ENCODE measurements at regions not wholly inside any gene's neighbourhood (a gene's known extent, or its start where the extent isn't known, plus 50 kb on each side); places are given as distances from the start of the nearest gene placed in this dataset.
A peak's percentile ranks its signal among the peaks of the same experiment; 100 is the strongest.

DNA sequence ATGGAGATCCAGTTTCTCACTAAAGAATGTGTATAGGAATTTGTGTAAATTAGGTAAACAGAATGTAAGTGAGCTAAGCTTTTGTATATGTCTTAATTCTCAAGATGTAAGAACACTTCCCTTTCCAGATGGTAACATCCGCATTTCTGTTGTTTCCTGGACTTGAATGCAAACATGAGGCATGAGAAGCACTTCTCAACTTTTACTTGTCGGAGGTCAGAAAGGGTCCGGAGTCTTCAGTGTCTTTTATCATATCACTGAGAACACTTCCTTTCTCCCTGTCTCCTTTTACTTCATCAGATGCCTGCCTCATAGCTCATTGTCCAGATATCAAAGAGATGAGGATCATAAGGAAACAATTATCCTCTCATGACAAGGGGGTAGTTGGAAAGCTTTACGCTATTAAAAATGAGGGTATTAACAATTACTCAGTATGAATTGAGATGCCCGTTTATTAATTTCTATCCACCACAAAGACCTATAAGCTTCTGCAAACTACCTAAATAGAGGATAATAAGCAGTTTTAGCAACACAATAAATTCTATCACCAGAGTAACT, 214.1 kb upstream of the FLRT2 start:
- Histone ChIP-seq H2AFZ (ENCODE audit: insufficient read depth, low read depth, low read length, poor library complexity, severe bottlenecking) (no peak overlapping the region), H3K4me3 (replicated peaks in 1 of 3; ENCODE audit: low read depth in 2 of 3, low read length in 3 of 3) (no peak overlapping the region), H3K9me3 (replicated peaks in 1 of 2; ENCODE audit: control insufficient read depth in 1 of 2, insufficient read depth in 1 of 2, low read length in 2 of 2) (no peaks in the 10 kb centered on the region), H3K4me2 (replicated peaks; ENCODE audit: extremely low read depth, low read length, poor library complexity, severe bottlenecking) (no peak overlapping the region), H3K27me3 (ENCODE audit: control insufficient read depth in 2 of 2, insufficient read depth in 2 of 2, low read length in 2 of 2) (no peaks in the 10 kb centered on the region), H3K27ac (ENCODE audit: low read depth in 1 of 2, low read length in 2 of 2) (no peak overlapping the region), H3K36me3 (replicated peaks in 1 of 2; ENCODE audit: control insufficient read depth in 1 of 2, insufficient read depth in 2 of 2, low read length in 2 of 2) (no peaks in the 10 kb centered on the region), H3K4me1 (ENCODE audit: control insufficient read depth in 1 of 2, insufficient read depth in 2 of 2, low read length in 2 of 2) (peaks cover 0 to 3% of the 10 kb centered on the region in 2 donors), H3K9ac (ENCODE audit: insufficient read depth, low read length, poor library complexity, severe bottlenecking) (no peak overlapping the region), H3K79me2 (ENCODE audit: insufficient read depth, low read length) (no peaks in the 10 kb centered on the region), H4K20me1 (ENCODE audit: insufficient read depth, low read length) (no peaks in the 10 kb centered on the region)
- H3K27me3 Mint-ChIP-seq (ENCODE audit: low read depth in 3 of 3) = peaks cover 0 to 2% (median under 1%) of the 10 kb centered on the region in 3 donors
- peak in 2 of 3 donors; percentile 9 to 33 for DNase-seq
- intact Hi-C loops (cut with micrococcal nuclease) = no loop called here
- no peak overlapping the region for H3K27ac Mint-ChIP-seq
- 77% methylated on average over 3 of the region's 5 CpGs for WGBS (ENCODE audit: insufficient coverage)
- no peak for TF ChIP-seq CTCF (IDR thresholded peaks at IDR 0.05)
- no peak overlapping the region for H3K4me3 Mint-ChIP-seq
- H3K9me3 Mint-ChIP-seq = peaks cover 0 to 5% (median 0%) of the 10 kb centered on the region in 7 donors
- H3K4me1 Mint-ChIP-seq = peaks cover 4% of the 10 kb centered on the region
- no peaks in the 10 kb centered on the region for H3K36me3 Mint-ChIP-seq

DNA sequence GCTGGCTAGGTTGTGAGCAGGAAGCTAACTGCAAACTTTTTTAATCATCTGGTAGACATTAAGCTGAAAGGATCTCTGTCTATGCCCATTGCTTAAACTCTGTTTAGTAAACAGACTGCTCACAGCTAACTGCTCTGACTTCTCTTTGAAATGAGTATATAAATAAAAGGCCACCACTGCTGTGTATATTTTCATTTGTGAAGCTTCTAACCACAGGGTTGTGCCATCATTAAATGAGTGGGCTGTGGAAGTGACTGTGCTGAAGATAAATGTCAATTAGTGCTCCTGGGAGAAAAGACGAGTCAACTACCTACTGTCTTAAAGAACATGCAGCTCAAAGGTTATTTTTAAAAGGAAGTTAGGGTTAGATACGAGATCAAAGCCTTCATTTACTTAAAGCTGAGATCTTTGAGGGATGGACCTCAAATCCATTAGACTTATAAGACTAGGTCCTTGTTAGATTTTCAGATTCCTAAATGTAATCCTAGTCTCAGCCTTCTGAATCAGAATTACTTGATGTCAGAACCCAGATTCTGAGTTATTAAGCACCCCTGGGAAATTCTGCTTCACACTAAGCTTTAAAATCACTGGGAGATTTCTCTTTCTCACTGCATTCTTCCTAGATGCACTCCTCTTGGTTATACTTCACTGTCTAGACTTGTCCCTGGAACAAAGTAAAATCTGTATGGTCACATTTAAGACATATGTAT, 213.1 kb upstream of the FLRT2 start:
- no peak overlapping the region for H3K4me3 Mint-ChIP-seq
- no peak overlapping the region for H3K9ac ChIP-seq (ENCODE audit: insufficient read depth, low read length, poor library complexity, severe bottlenecking)
- H3K36me3 Mint-ChIP-seq = no peaks in the 10 kb centered on the region
- H3K27me3 Mint-ChIP-seq (ENCODE audit: low read depth in 3 of 3) = peaks cover 0 to 3% (median 0%) of the 10 kb centered on the region in 3 donors
- intact Hi-C loops (cut with micrococcal nuclease) = no loop called here
- H3K4me1 ChIP-seq (ENCODE audit: control insufficient read depth in 1 of 2, insufficient read depth in 2 of 2, low read length in 2 of 2) = peaks cover 0 to 3% of the 10 kb centered on the region in 2 donors
- no peaks in the 10 kb centered on the region for H3K79me2 ChIP-seq (ENCODE audit: insufficient read depth, low read length)
- no peak overlapping the region for H2AFZ ChIP-seq (ENCODE audit: insufficient read depth, low read depth, low read length, poor library complexity, severe bottlenecking)
- no peaks in the 10 kb centered on the region for H4K20me1 ChIP-seq (ENCODE audit: insufficient read depth, low read length)
- H3K27ac ChIP-seq (ENCODE audit: low read depth in 1 of 2, low read length in 2 of 2) = no peak overlapping the region
- H3K9me3 Mint-ChIP-seq = peaks cover 0 to 7% (median 0%) of the 10 kb centered on the region in 7 donors
- H3K4me3 ChIP-seq (replicated peaks in 1 of 3; ENCODE audit: low read depth in 2 of 3, low read length in 3 of 3) = no peak overlapping the region
- no CpG with 5 or more reads among the region's 2 CpGs for WGBS (ENCODE audit: insufficient coverage)
- H3K9me3 ChIP-seq (replicated peaks in 1 of 2; ENCODE audit: control insufficient read depth in 1 of 2, insufficient read depth in 1 of 2, low read length in 2 of 2) = no peaks in the 10 kb centered on the region
- no peaks in the 10 kb centered on the region for H3K36me3 ChIP-seq (replicated peaks in 1 of 2; ENCODE audit: control insufficient read depth in 1 of 2, insufficient read depth in 2 of 2, low read length in 2 of 2)
- no peak for TF ChIP-seq CTCF (IDR thresholded peaks at IDR 0.05)
- no peak overlapping the region for H3K27ac Mint-ChIP-seq
- no peak overlapping the region for H3K4me2 ChIP-seq (replicated peaks; ENCODE audit: extremely low read depth, low read length, poor library complexity, severe bottlenecking)
- H3K4me1 Mint-ChIP-seq = peaks cover 4% of the 10 kb centered on the region
- DNase-seq = no peak
- no peaks in the 10 kb centered on the region for H3K27me3 ChIP-seq (ENCODE audit: control insufficient read depth in 2 of 2, insufficient read depth in 2 of 2, low read length in 2 of 2)

All from CD14-positive monocyte (primary cell).